ENCODE measurements at regions not wholly inside any gene's neighbourhood (a gene's known extent, or its start where the extent isn't known, plus 50 kb on each side); places are given as distances from the start of the nearest gene placed in this dataset.
"Not testable (repeated sequence)": the region's sequence is repeated elsewhere in the genome, so short reads cannot be mapped to it uniquely, and the experiment has no call there.

DNA sequence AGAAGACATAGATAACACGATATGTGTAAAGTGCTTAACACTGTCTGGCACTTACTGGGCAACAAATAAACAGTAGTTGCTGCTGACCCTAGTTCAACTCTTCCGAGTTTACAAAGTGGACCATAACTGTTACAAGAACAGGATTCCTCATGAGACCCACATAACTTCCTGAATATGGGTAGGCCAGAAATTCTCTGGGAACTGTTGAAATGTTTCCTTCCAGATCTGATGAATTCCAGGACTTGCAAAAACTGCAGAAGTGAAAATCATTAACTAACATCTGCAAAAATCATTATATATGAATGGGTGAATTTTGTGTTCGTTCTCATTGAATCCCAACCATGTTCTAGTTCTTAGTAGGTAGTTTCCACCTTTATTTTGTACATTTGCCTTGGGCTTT is 181.7 kb upstream of the MME start:
- DNase-seq = no peak

DNA sequence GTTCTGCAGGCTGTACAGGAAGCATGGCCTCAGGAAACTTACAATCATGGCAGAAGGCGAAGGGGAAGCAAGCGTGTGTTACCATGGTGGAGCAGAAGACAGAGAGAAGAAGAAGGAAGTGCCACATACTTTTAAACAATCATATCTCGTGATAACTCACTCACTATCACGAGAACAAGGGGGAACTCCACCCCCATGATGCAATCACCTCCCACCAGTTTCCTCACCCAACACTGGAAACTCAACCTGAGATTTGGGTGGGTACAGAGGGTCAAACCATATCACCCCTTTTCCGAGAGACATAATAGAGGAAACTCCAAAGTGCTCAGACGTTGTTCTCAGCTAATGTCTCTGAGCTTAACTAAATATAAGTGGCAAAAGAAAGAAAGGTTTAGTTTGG is 186.3 kb upstream of the MME start:
- no peak for DNase-seq

DNA sequence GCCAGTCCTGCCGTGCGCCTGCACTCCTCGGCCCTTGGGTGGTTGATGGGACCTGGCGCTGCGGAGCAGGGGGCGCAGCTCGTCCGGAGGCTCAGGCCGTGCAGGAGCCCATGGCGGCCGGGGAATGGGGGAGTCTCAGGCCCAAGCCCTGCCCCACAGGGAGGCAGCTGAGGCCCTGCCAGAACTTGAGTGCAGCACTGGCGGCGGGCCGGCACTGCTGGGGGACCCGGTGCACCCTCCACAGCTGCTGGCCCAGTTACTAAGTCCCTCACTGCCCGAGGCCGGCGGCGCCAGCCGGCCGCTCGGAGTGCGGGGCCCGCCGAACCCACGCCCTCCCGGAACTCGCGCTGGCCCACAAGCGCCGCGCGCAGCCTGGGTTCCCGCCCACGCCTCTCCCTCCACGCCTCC is 190.9 kb upstream of the MME start:
- no peak for DNase-seq

DNA sequence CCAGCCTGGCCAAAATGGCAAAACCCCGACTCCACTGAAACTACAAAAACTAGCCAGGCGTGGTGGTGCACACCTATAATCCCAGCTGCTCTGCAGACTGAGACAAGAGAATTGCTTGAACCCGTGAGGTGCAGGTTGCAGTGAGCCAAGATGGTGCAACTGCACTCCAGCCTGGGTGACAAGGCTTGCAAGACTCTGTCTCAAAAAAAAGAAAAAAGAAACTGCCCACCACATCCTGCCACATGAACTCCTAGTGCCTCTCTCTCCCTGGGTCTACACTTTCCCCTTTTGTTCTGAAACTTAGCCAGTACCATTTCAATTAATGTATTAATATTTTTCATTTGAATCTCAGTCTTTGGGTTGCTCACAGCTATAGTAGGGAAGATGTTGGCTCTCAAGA is 192.2 kb upstream of the MME start:
- no peak for DNase-seq

DNA sequence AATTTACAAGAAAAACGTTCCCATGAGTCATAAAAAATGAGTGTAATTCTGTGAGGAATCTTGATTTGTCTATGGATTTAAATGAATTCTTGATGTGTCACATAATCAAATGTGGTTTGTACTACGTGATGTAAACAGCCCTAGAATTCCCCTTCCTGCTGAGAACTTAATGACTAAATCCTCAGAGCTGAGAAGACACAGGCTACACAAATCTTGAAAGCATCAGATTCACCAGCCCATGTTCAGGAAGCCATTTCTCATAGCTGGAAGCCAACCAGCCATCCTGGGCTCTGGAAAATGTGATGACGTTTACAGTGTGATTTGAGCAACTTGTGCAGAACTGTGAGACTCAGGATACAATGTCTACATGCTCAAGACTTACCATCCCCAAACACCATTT is 193.7 kb upstream of the MME start:
- no peak for DNase-seq

DNA sequence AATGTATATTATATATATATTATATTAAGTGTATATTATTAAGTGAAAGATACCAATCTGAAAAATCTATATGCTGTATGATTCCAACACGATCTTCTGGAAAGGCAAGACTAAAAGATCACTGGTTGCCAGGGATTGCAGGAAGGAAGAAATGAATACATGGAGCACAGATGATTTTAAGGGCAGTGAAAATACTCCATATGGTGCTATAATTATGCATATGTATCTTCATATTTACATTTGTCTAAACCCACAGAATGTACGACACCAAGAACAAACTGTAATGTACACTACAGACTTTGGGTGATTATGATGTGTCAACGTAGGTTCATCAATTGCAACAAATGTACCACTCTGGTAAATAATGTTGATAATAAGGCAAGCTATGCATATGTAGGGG is 194.7 kb upstream of the MME start:
- no peak for DNase-seq

DNA sequence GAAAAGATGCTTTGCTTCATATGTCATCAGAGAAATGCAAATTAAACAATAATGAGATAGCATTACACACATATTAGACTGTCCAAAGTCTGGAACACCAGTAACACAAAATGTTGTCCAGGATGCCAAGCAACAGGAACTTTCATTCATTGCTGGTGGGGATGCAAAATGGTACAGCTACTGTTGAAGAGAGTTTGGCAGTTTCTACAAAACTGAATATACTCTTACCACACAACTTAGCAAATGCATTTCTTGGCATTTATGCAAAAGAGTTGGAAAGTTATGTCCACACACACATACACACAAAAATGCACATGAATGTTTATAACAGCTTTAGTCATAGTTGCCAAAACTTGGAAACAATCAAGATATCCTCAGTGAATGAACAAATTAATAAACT is 195.2 kb upstream of the MME start:
- DNase-seq = no peak

DNA sequence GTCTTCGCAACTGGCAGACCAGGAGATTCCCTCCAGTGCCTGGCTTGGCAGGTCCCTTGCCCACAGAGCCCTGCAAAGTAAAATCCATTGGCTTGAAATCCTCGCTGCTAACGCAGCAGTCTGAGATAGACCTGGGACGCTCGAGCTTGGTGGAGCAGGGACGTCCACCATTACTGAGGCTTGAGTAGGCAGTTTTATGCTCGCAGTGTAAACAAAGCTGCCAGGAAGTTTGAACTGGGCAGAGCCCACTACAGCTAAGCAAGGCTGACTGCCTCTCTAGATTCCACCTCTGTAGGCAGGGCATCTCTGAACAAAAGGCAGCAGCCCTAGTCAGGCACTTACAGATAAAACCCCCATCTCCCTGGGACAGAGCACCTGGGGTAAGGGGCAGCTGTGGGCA is 205.0 kb upstream of the MME start:
- DNase-seq = no peak

DNA sequence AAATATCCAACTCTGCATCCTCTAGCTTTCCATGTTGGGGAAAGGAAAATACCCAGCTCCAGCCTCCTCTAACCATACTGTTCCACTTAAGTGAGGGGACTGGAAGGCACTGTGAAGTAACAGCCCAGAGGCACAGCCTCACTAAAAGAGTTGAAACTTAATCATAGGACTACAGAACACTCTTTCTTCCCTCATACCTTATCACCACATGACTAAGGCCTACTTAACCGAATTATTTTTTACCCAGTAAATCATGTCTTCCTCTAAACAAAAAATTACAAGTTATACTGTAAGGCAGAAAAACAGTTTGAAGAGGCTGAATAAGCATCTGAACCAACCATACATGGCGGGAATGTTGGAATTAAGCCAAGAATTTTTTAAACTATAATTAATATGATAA is 207.4 kb upstream of the MME start:
- DNase-seq = no peak

DNA sequence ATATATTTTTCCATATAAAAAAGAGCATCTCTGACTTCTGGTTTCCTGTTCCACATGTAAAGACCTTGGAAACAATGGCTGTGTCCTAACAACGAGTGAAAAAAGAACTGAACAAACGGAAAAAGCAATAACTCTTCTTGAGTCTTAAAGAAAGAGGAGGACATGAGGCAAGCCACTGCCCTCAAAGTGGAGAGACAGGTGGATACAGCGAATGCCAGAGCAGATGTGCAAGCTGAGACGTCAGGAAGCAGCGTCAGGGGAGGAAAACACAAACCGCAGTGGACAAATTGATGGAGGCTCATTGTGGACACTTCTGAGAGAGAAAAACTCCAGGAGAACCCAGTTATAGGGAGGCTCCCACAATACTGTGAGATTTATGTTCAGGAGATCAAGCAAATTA is 208.0 kb upstream of the MME start:
- no peak for DNase-seq

DNA sequence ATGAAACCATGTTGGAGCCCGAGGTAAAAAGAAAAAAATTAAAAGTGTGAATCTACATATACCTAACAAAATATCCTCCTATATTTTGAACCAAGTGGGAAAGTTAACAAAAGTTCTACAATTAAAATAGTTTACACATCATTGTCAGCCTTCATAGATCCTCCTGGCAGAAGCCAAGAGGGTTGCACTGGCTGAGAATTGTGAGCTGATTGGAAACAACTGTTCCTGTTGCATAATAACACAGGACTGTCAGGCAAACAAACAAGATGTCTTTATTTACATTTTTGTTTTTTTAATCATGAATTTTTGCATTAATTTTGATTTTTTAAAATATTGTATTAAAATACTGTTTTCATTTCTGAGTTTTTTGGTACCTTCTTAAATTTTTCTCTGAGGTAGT is 215.2 kb upstream of the MME start:
- no peak for DNase-seq

DNA sequence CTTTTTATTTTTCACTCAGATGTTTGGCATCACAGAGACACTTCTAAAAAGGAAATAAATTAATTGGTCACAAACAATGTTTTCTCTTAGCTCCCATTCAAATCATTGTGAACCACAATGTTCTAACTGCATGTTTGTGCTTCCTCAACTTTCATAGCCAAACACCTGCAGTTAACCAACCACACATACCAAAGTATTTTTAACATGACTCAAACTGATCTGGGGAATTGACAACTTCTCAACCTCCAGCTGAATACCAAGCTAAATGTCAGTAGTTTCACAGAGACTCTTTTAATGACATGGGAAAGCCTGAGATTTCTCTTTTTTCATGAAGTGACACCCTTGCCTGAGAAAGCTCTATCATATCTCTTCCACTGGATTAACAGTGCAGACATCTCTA is 217.9 kb upstream of the MME start:
- no peak for DNase-seq

DNA sequence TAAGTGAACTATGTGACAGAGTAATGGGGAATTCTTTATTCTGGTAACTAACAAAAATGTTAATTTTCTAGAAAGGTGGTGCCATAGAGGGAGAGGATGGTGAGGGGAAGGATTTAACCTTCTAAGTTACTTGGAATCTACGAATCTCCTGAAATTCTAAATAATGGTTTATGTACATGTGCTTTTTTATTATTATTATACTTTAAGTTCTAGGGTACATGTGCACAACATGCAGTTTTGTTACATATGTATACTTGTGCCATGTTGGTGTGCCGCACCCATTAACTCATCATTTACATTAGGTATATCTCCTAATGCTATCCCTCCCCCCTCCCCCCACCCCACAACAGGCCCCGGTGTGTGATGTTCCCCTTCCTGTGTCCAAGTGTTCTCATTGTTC is 227.1 kb upstream of the MME start:
- not testable (repeated sequence) for DNase-seq

DNA sequence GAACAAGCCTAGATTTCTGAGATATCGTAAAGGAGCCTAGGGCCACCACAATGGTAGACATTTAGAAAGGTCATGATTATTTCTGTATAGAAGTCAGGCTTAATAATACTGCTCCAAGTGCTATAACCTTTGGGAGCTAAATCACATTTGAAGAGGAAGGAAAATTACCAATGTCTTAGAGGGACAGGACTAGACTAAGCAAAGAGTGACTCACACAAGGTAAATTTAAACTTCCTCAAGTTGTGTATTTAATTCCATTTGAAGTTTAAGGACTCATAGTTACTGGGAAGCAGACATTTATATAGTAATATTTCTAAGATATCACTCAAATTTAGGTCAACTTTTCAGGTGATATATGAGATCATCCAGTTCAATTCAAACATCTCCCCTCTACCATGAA is 227.6 kb upstream of the MME start:
- no peak for DNase-seq

DNA sequence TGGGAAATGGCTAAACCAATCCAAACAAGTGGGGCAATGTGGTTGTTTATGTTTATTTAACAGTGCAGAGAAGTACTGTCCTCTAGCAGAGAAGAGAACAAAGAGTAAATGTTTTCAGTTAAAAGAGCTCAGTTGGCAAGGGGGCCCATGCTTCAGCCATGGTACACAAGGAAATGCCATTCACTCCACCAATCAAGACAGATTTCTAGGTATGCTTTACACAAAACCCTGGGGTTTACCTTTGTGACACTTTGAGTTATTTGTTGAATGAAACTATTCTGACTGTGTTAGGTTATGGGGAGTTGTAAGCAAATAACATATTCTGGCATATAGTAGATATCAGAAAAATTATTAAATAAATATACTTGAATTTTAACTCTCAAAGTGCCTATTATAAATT is 228.5 kb upstream of the MME start:
- no peak for DNase-seq

DNA sequence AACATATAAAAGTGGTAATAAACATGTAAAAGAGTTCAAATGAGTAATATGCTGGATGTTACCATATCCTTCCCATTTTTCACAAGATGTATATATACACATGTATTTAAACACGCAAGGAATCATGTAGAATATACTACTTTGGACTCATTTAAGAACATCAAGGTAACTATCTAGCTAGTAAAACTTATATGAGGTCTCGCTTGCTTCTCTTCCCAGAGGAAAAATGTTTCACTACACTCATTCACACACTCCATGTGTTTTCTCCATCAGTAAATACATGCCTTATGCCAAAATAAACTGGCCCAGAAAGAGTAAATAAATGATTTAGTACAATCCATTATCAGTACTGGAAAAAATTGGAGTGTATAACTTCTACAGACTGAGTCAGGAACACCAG is 229.2 kb upstream of the MME start:
- DNase-seq = no peak

DNA sequence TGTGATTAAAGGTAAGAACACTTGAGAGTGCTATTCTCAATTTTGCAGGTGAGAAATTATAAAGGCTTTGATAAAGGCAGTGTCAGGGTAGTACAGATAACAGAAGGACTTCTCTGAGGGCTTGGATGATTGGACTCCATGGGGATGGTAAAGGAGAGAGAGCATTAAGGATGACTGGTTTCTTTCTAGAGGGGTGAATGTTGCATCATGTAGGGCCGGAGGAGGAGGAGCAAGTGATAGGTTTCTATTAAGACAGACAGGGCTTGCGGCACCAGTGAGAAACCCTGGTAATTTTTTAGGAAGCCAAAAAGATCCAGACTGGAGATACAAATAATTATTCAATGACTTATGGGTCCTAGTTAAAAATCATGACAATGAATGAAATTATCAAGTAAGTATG is 230.7 kb upstream of the MME start:
- DNase-seq = no peak

DNA sequence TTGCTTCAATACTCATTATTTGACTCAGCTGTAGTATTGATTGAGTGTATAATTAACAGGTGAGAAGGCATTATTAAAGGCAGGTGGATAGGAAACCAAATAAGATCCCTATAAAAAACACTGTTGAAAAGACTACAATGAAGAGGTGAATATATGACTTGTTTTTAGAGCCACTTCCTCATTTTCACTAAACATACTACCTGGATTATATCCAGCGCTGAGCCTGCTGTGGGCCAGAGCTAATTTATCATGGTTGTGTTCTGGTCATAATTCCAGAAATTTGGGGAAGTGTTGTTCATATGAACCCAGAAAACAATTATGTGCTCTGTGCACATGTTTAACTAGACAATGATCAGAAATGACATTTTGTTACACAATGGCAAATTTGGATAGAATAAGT is 235.3 kb upstream of the MME start:
- DNase-seq = no peak

DNA sequence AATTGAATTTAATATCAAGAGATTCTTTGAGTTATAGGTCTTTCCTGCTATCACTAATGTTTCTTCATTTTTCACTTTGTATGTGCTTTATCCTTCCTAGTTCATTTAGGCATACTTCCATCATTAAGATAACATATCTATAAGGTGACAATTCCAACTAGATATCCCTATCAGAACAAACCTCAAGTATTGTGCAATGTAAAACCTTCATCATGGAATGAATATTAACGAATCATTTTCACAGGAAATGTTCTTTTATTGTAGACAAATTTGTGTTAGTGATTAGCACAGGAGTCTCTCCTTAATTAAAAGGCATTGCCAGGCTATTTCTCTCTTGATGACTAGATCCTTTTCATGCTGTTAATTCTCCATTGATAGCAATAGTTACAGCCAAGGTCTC is 236.5 kb upstream of the MME start:
- no peak for DNase-seq

DNA sequence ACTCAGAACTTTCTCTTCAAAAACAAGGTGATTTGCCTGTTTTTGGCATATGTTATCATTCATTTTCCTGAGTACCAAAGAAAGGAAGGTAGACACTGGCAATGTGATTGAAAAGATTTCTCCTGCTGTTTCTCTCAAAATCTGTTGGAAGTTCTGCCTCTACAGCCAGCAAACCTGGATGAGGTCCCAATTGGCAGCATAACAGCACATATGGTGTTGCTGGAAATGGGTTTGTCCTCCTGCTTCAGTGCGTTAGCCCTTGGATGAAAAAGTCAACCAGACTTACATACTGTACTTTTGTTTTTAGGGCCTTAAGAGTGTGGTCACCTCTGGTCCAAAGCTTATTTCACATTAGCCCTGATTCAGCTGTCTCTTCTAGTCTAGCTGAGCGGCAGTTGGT is 237.6 kb upstream of the MME start:
- DNase-seq = no peak

DNA sequence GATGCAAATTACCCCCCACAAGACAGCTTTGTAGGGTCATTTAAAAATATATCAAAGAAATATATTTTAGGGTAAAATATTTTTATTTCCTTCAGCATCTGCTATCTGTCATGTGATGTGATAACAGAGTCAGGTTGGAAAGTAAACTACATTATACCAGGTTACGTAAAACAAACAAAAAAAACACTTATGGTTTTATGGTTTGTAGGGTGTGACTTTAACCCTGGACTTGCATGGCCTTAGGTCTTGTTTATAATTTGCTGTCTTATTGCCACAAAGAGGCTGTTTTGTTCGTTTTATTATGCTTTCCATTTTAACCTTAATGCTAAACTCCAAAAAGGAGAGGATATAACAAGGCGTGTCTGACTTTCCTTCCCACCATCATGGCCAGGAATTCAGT is 244.5 kb upstream of the MME start:
- DNase-seq = no peak

DNA sequence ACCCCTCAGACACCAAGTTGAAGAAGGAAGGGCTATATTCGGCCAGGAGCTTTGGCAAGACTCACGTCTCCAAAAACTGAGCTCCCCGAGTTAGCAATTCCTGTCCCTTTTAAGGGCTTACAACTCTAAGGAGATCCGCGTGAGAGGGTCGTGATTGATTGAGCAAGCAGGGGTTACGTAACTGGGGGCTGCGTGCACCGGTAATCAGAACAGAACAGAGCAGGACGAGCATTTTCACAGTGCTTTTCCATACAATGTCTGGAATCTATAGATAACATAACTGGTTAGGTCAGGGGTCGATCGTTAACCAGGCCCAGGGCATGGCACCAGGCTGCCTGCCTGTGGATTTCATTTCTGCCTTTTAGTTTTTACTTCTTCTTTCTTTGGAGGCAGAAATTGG is 245.3 kb upstream of the MME start:
- DNase-seq = not testable (repeated sequence)

DNA sequence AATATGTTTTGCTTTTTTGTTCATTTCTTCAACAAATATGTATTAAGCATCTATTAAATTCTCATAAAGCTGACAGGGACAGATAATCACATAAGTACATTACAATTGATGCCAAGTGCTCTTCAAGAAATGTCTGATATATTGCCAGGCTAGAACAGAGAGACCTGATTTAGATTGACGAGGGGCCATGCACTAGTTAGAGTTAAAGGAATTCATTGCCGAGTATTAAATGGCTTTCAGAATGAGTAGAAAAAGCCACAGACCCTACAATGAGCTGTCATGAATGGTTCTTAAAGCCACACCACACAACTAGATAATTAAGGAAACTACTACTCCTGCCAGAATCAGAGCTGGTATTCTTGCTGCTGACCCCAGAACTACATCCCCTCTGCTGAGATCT is 250.2 kb upstream of the MME start:
- no peak for DNase-seq

DNA sequence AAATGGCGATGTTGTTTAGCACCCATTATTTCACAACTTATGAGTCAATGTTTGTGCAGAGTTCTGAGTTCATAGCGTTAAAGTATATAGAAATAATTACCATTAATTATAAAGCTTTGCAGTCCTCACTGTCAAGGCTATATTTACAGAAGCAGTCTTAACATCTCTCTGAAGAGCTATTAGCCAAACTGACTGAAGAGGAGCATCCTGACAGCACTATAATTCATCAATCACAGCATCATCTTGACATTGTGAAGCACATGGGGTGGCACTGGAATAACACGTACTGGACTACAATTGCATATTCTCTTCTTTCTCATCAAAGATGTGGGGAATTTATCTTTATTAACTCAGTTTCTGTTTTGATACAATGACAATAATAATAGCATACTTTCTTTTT is 260.6 kb upstream of the MME start:
- DNase-seq = no peak

DNA sequence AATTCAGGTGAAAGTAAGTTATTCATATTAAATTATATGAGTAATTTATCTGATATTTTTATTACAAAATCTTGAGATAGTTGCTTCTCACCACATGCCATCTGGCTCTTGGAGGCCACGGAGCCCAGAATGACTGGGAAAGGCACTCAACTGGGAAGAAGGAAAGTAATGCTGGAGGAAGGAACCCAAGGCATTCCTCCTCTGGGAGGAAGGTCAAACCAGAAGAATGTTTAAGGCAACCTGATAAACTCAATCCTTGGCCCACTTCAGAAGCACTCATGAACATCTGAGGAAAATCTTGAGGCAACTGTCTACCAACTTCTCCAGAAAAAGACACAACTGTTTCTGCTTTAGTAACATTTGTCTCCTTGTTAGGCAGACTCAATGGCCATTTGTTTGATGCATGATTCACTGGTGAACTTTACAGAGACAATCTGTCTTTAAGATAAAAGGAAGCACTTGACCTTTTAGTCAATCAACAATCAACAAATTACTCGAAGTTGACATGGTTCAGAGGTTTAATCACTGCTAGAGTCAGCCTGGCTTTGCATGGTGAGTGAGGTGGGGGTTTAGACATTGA is 261.4 kb upstream of the MME start:
- DNase-seq = no peak

DNA sequence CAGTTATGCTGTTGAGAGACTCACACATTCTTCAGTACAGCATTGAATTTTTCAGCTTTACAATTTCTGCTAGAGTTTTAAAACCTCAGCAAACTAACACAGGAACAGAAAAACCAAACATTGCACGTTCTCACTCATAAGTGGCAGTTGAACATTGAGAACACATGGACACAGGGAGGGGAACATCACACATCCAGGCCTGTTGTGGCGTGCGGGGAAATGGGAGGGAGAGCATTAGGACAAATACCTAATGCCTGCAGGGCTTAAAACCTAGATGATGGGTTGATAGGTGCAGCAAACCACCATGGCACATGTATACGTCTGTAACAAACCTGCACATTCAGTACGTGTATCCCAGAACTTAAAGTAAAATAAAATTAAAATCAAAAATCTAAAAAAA is 270.1 kb upstream of the MME start:
- not testable (repeated sequence) for DNase-seq
